GM18502 (cell line): ENCODE measurements at regions not wholly inside any gene's neighbourhood (a gene's known extent, or its start where the extent isn't known, plus 50 kb on each side); places are given as distances from the start of the nearest gene placed in this dataset.
A peak's percentile ranks its signal among the peaks of the same experiment; 100 is the strongest.

ENCODE experiments used
- ATAC-seq: cut with Tn5 transposase; IDR thresholded peaks from one replicate; pipeline ENCODE4 v1.9.1; 2021; ENCODE audit warnings: mild to moderate bottlenecking; ENCODE audit not compliant: unreplicated experiment, poor library complexity

- ATAC-seq, result no peak
Observed at GRCh38 chr2:8459474-8459873, 222.4 kb upstream of the ID2 start.

GRCh38 chr2:8461341-8461740 lies 220.5 kb upstream of the ID2 start:
- no peak for ATAC-seq

GRCh38 chr2:8462280-8462679 lies 219.6 kb upstream of the ID2 start:
- ATAC-seq, result no peak

GRCh38 chr2:8462899-8463648 lies 218.8 kb upstream of the ID2 start:
- ATAC-seq, result no peak

GRCh38 chr2:8465560-8465959 lies 216.3 kb upstream of the ID2 start:
- ATAC-seq, result no peak

GRCh38 chr2:8469709-8470493 lies 212.0 kb upstream of the ID2 start:
- no peak for ATAC-seq

- ATAC-seq, result peak; percentile 63
Observed at GRCh38 chr2:8472545-8473323, 209.1 kb upstream of the ID2 start.

- peak; percentile 36 for ATAC-seq
Observed at GRCh38 chr2:8475349-8476031, 206.4 kb upstream of the ID2 start.

GRCh38 chr2:8477552-8478470 lies 204.0 kb upstream of the ID2 start:
- ATAC-seq, result peak; percentile 56

- no peak for ATAC-seq
Observed at GRCh38 chr2:8478471-8478793, 203.4 kb upstream of the ID2 start.

- no peak for ATAC-seq
Observed at GRCh38 chr2:8479298-8479697, 202.6 kb upstream of the ID2 start.

GRCh38 chr2:8480915-8481314 lies 200.9 kb upstream of the ID2 start:
- ATAC-seq, result no peak

GRCh38 chr2:8481463-8482009 lies 200.3 kb upstream of the ID2 start:
- peak; percentile 66 for ATAC-seq

GRCh38 chr2:8482432-8482831 lies 199.4 kb upstream of the ID2 start:
- no peak for ATAC-seq

GRCh38 chr2:8484502-8485283 lies 197.2 kb upstream of the ID2 start:
- no peak for ATAC-seq

- no peak for ATAC-seq
Observed at GRCh38 chr2:8485736-8486135, 196.1 kb upstream of the ID2 start.

GRCh38 chr2:8486141-8486540 lies 195.7 kb upstream of the ID2 start:
- ATAC-seq, result no peak

- ATAC-seq, result peak; percentile 18
Observed at GRCh38 chr2:8487461-8487932, 194.4 kb upstream of the ID2 start.
